HCT116 (cell line): ENCODE measurements at regions not wholly inside any gene's neighbourhood (a gene's known extent, or its start where the extent isn't known, plus 50 kb on each side); places are given as distances from the start of the nearest gene placed in this dataset.

Experiments
- ATAC-seq: fragments of 200-7000 bp; cut with Tn5 transposase; 2 replicates; pipeline ENCODE4 v1.9.1; 2020; ENCODE audit warnings: mild to moderate bottlenecking, moderate library complexity
- BruUV-seq: library from RNA; stranded (reverse); fragments of 400-500 nt; replicated peaks from 2 replicates; lab custom pipeline; 2021; lab: Mats Ljungman, UMichigan
- CTCF ChIA-PET: fragments of 300-600 bp; sonication (Branson Sonifier 250); formaldehyde crosslinking; loops from one replicate; lab custom pipeline; 2021; ENCODE audit warnings: antibody characterized with exemption; lab: Charles Lee
- POLR2A ChIA-PET: fragments of 300-600, 350-600 bp; sonication (Branson Sonifier 250); formaldehyde crosslinking; loops from one replicate; lab custom pipeline; 2021; ENCODE audit warnings: antibody characterized with exemption; lab: Charles Lee
- RAD21 ChIA-PET, 2 experiments: fragments of 300-600 bp; sonication (Branson Sonifier 250); formaldehyde crosslinking; loops; one replicate each; lab custom pipeline; 2023; ENCODE audit warnings: low total read pairs in 2 of 2; ENCODE audit not compliant: uncharacterized antibody in 2 of 2, unreplicated experiment in 2 of 2, low non-redundant PET in 1 of 2; lab: Charles Lee
- DNase-seq: peaks from one replicate; pipeline ENCODE4 v3.0.0-alpha.2; 2010; ENCODE audit warnings: low read depth, low spot score
- H2AFZ ChIP-seq: fragments of 200-600 bp; shearing (Covaris generic), sonication (generic); 2 replicates; pipeline ENCODE4 v1.6.1; 2017; ENCODE audit warnings: low read depth, mixed run types, mixed read lengths, antibody characterized with exemption, low read length; ENCODE audit not compliant: poor library complexity, severe bottlenecking
- H3K27ac ChIP-seq: 2 replicates; pipeline ENCODE4 v1.5.1; 2012; ENCODE audit warnings: low read depth, low read length
- H3K27me3 ChIP-seq: fragments of 200-600 bp; sonication (generic); 2 replicates; pipeline ENCODE4 v1.6.1; 2016; ENCODE audit warnings: mixed run types, low read length, mixed read lengths; ENCODE audit not compliant: insufficient read depth
- H3K36me3 ChIP-seq, 2 experiments: fragments of 200-500 bp in 1 of 2; fragments of 200-600 bp in 1 of 2; sonication (Bioruptor generic) in 1 of 2; sonication (generic) in 1 of 2; 2 replicates each; pipeline versions ENCODE4 v1.5.1 to v1.6.1; 2014 to 2016; ENCODE audit warnings: low read length in 2 of 2, inconsistent platforms in 1 of 2, mixed read lengths in 1 of 2, mixed run types in 1 of 2; ENCODE audit not compliant: insufficient read depth in 2 of 2, control insufficient read depth in 1 of 2
- H3K4me1 ChIP-seq, 2 experiments: fragments of 200-600 bp in 1 of 2; sonication (generic) in 1 of 2; 2 replicates each; pipeline versions ENCODE4 v1.5.1 to v1.6.1; 2012 to 2017; ENCODE audit warnings: low read length in 2 of 2, inconsistent platforms in 1 of 2, mild to moderate bottlenecking in 1 of 2, mixed read lengths in 1 of 2, mixed run types in 1 of 2, moderate library complexity in 1 of 2; ENCODE audit not compliant: insufficient read depth in 2 of 2, control insufficient read depth in 1 of 2
- H3K4me2 ChIP-seq: fragments of 200-600 bp; sonication (generic); 2 replicates; pipeline ENCODE4 v1.6.1; 2017; ENCODE audit warnings: mixed run types, low read length, mixed read lengths
- H3K4me3 ChIP-seq, 2 experiments: fragments of 200-600 bp in 1 of 2; sonication (generic) in 1 of 2; replicated peaks in 1 of 2; 2 replicates each; pipeline ENCODE4 v1.5.1; 2011 to 2016; ENCODE audit warnings: low read length in 2 of 2, control low read depth in 1 of 2, low read depth in 1 of 2, mild to moderate bottlenecking in 1 of 2, mixed read lengths in 1 of 2, mixed run types in 1 of 2
- H3K79me2 ChIP-seq: fragments of 200-600 bp; sonication (generic); 2 replicates; pipeline ENCODE4 v1.6.1; 2017; ENCODE audit warnings: mild to moderate bottlenecking, mixed run types, low read length, moderate library complexity, mixed read lengths; ENCODE audit not compliant: insufficient read depth
- H3K9ac ChIP-seq: fragments of 200-600 bp; sonication (generic); 2 replicates; pipeline ENCODE4 v1.6.1; 2016; ENCODE audit warnings: low read length, mixed read lengths
- H3K9me2 ChIP-seq: fragments of 200-600 bp; sonication (generic), shearing (Covaris generic); 2 replicates; pipeline ENCODE4 v1.6.1; 2017; ENCODE audit warnings: mixed run types, mild to moderate bottlenecking, moderate library complexity; ENCODE audit not compliant: insufficient read depth
- H3K9me3 ChIP-seq, 2 experiments: fragments of 200-500 bp in 1 of 2; fragments of 200-600 bp in 1 of 2; sonication (Bioruptor generic) in 1 of 2; sonication (generic) in 1 of 2; 2 replicates each; pipeline ENCODE4 v1.6.1; 2014 to 2017; ENCODE audit warnings: low read length in 2 of 2, mixed read lengths in 2 of 2, inconsistent platforms in 1 of 2, low read depth in 1 of 2, mild to moderate bottlenecking in 1 of 2, mixed run types in 1 of 2, moderate library complexity in 1 of 2; ENCODE audit not compliant: control insufficient read depth in 1 of 2, insufficient read depth in 1 of 2
- H4K20me1 ChIP-seq: fragments of 200-600 bp; sonication (generic), shearing (Covaris generic); 2 replicates; pipeline ENCODE4 v1.6.1; 2017; ENCODE audit warnings: mixed run types, mild to moderate bottlenecking, moderate library complexity; ENCODE audit not compliant: insufficient read depth
- CEBPB ChIP-seq: IDR thresholded peaks from 2 replicates; pipeline ENCODE4 v1.6.1; 2012; ENCODE audit warnings: low read depth
- CTCF ChIP-seq, 3 experiments: fragments of 200-600 bp in 1 of 3; sonication (generic) in 1 of 3; IDR thresholded peaks in 2 of 3; conservative IDR thresholded peaks in 1 of 3; 2 replicates each; pipeline ENCODE4 v1.5.1; 2012 to 2017; ENCODE audit warnings: low read depth in 2 of 3, low read length in 2 of 3, antibody characterized with exemption in 1 of 3, borderline replicate concordance in 1 of 3, control low read depth in 1 of 3, mild to moderate bottlenecking in 1 of 3, mixed read lengths in 1 of 3, mixed run types in 1 of 3, moderate library complexity in 1 of 3; ENCODE audit not compliant: insufficient read depth in 1 of 3
- EGR1 ChIP-seq: IDR thresholded peaks from 2 replicates; pipeline ENCODE4 v1.6.1; 2012; ENCODE audit warnings: low read depth
- ELF1 ChIP-seq: IDR thresholded peaks from 2 replicates; pipeline ENCODE4 v1.6.1; 2012; ENCODE audit warnings: low read depth, borderline replicate concordance
- EZH2 ChIP-seq: fragments of 200-600 bp; sonication (generic); IDR thresholded peaks from 2 replicates; pipeline ENCODE4 v1.6.1; 2017; ENCODE audit warnings: antibody characterized with exemption, mixed run types
- EZH2phosphoT487 ChIP-seq: fragments of 200-600 bp; IDR thresholded peaks from 2 replicates; pipeline ENCODE4 v1.6.1; 2018; ENCODE audit warnings: antibody characterized with exemption, borderline replicate concordance
- JUND ChIP-seq: IDR thresholded peaks from 2 replicates; pipeline ENCODE4 v1.6.1; 2012
- MAX ChIP-seq: IDR thresholded peaks from 2 replicates; pipeline ENCODE4 v1.6.1; 2012
- POLR2A ChIP-seq: IDR thresholded peaks from 2 replicates; pipeline ENCODE4 v1.7.0; 2011; ENCODE audit warnings: borderline replicate concordance; ENCODE audit not compliant: insufficient read depth, insufficient read length; ENCODE audit errors: extremely low read depth
- POLR2AphosphoS5 ChIP-seq: IDR thresholded peaks from 2 replicates; pipeline ENCODE4 v1.6.1; 2011; ENCODE audit warnings: mild to moderate bottlenecking, low read depth, low read length, moderate library complexity
- REST ChIP-seq: IDR thresholded peaks from 2 replicates; pipeline ENCODE4 v1.6.1; 2012; ENCODE audit warnings: low read depth
- SP1 ChIP-seq: IDR thresholded peaks from 2 replicates; pipeline ENCODE4 v1.6.1; 2012; ENCODE audit warnings: low read depth
- SRF ChIP-seq: IDR thresholded peaks from 2 replicates; pipeline ENCODE4 v1.6.1; 2012; ENCODE audit warnings: low read depth
- intact Hi-C: fragments of 100-400 bp; cut with micrococcal nuclease; formaldehyde crosslinking; loops from 2 replicates; pipeline ENCODE4 v1.10.0; 2022
- TF ChIP-seq, protein P1 (sequence below): IDR thresholded peaks from 2 replicates; pipeline ENCODE4 v1.6.1; 2012

DNA sequence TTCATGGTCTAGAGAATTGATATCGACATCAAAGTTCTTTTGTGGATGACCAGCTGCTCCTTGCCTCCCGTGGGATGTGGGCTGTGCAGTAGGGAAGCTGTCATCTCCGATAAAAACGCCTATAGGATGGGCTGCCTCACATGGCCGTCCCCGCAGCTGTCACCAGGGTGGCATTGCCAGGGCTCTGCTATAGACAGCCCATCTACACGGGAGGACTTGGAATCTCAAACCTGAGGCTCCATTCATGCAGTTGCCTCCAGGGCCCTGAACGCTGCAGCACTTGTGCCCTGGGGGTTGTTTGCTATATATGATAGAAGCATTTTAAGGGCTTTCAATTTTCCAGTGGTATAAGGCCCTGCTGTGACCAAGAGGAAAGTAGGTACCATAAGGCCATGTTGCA is 183.1 kb downstream of the MYCN start:
- ATAC-seq: no peak
- H3K4me2 ChIP-seq: no peak overlapping the region

More for the DNA sequence above, 183.1 kb downstream of the MYCN start:
- no TSS peak for BruUV-seq
- Histone ChIP-seq H4K20me1 (no peaks in the 10 kb centered on the region), H3K9me2 (no peaks in the 10 kb centered on the region), H3K27me3 (no peaks in the 10 kb centered on the region), H3K9ac (no peak overlapping the region), H3K36me3 (no peaks in the 10 kb centered on the region), H3K27ac (no peak overlapping the region), H3K9me3 (no peaks in the 10 kb centered on the region), H3K4me3 (no peak overlapping the region), H3K4me1 (no peaks in the 10 kb centered on the region), H3K79me2 (no peaks in the 10 kb centered on the region), H2AFZ (no peak overlapping the region)
- ChIA-PET POLR2A (no interaction called here), RAD21 (no interaction called here), CTCF (no interaction called here)
- intact Hi-C loops: no loop called here
- TF ChIP-seq CEBPB (no peak), EZH2 (no peak), CTCF (IDR thresholded peaks at IDR 0.05 in 2 of 3, conservative IDR thresholded peaks at IDR 0.05 in 1 of 3; ENCODE audit: borderline replicate concordance in 1 of 3, insufficient read depth in 1 of 3, low read depth in 2 of 3, low read length in 2 of 3) (no peak), POLR2AphosphoS5 (no peak), EGR1 (no peak), JUND (no peak), EZH2phosphoT487 (no peak), POLR2A (no peak), MAX (no peak), ELF1 (no peak), SP1 (no peak), SRF (no peak), REST (no peak)
- TF ChIP-seq, protein P1, sequence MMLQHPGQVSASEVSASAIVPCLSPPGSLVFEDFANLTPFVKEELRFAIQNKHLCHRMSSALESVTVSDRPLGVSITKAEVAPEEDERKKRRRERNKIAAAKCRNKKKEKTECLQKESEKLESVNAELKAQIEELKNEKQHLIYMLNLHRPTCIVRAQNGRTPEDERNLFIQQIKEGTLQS: no peak
- no peak for DNase-seq
